SK-MEL-5 (cell line): ENCODE measurements at regions not wholly inside any gene's neighbourhood (a gene's known extent, or its start where the extent isn't known, plus 50 kb on each side); places are given as distances from the start of the nearest gene placed in this dataset.
"Not testable (repeated sequence)": the region's sequence is repeated elsewhere in the genome, so short reads cannot be mapped to it uniquely, and the experiment has no call there.

Experiments used
- DNase-seq: peaks from one replicate; pipeline ENCODE4 v3.0.0-alpha.2; 2016; ENCODE audit warnings: low read depth, low spot score
- in situ Hi-C: cut with HindIII; loops from 2 replicates; pipeline ENCODE4 v1.10.0; 2016; ENCODE audit warnings: low sequenced_read_pairs, high pct_unique_total_duplicates, low pct_unique_long_range_greater_than_20kb

GRCh38 chr4:117699595-117699994, 334.7 kb upstream of the NDST3 start:
- in situ Hi-C loops: no loop called here

GRCh38 chr4:117700111-117700892, 334.0 kb upstream of the NDST3 start:
- in situ Hi-C loops: no loop called here
- peak; percentile 57 for DNase-seq

More at GRCh38 chr4:117699595-117699994, 334.7 kb upstream of the NDST3 start:
- no peak for DNase-seq

- in situ Hi-C loops: no loop called here
- DNase-seq: no peak
These were observed 331.9 kb upstream of the NDST3 start for GRCh38 chr4:117702353-117702752.

GRCh38 chr4:117704721-117705120, 329.6 kb upstream of the NDST3 start:
- in situ Hi-C loops: no loop called here
- no peak for DNase-seq

- in situ Hi-C loops: no loop called here
- DNase-seq: no peak
These were observed 293.6 kb upstream of the NDST3 start for GRCh38 chr4:117740736-117741135.

- in situ Hi-C loops, DNase-seq: not testable (repeated sequence)
These were observed 288.9 kb upstream of the NDST3 start for GRCh38 chr4:117745379-117745778.

GRCh38 chr4:117755438-117755837, 278.8 kb upstream of the NDST3 start:
- no peak for DNase-seq
- in situ Hi-C loops: no loop called here

GRCh38 chr4:117768610-117769009, 265.7 kb upstream of the NDST3 start:
- in situ Hi-C loops: no loop called here

GRCh38 chr4:117770269-117771102, 263.8 kb upstream of the NDST3 start:
- in situ Hi-C loops: no loop called here
- DNase-seq: no peak

More at GRCh38 chr4:117768610-117769009, 265.7 kb upstream of the NDST3 start:
- no peak for DNase-seq

- DNase-seq: peak; percentile 62
- in situ Hi-C loops: no loop called here
These were observed 262.5 kb upstream of the NDST3 start for GRCh38 chr4:117771647-117772337.

- in situ Hi-C loops: no loop called here
- no peak for DNase-seq
These were observed 261.0 kb upstream of the NDST3 start for GRCh38 chr4:117773064-117773936.

GRCh38 chr4:117777721-117778120, 256.6 kb upstream of the NDST3 start:
- no peak for DNase-seq

GRCh38 chr4:117783716-117784115, 250.6 kb upstream of the NDST3 start:
- in situ Hi-C loops: no loop called here
- DNase-seq: peak; percentile 83

More at GRCh38 chr4:117777721-117778120, 256.6 kb upstream of the NDST3 start:
- in situ Hi-C loops: no loop called here

- peak; percentile 89 for DNase-seq
- in situ Hi-C loops: no loop called here
These were observed 250.0 kb upstream of the NDST3 start for GRCh38 chr4:117784266-117784665.

- in situ Hi-C loops: no loop called here
- no peak for DNase-seq
These were observed 247.7 kb upstream of the NDST3 start for GRCh38 chr4:117786566-117786965.

- DNase-seq: no peak
- in situ Hi-C loops: no loop called here
These were observed 240.3 kb upstream of the NDST3 start for GRCh38 chr4:117793845-117794480.

- in situ Hi-C loops: no loop called here
- DNase-seq: no peak
These were observed 237.6 kb upstream of the NDST3 start for GRCh38 chr4:117796677-117797076.
